GM18499 (cell line): ENCODE measurements at regions not wholly inside any gene's neighbourhood (a gene's known extent, or its start where the extent isn't known, plus 50 kb on each side); places are given as distances from the start of the nearest gene placed in this dataset.

Experiments
- ATAC-seq: cut with Tn5 transposase; IDR thresholded peaks from one replicate; pipeline ENCODE4 v1.9.1; 2021; ENCODE audit warnings: moderate number of reproducible peaks; ENCODE audit not compliant: insufficient read depth, unreplicated experiment

GRCh38 chr21:29228306-29228705, 70.4 kb upstream of the BACH1 start:
- no peak for ATAC-seq

- no peak for ATAC-seq
Observed at GRCh38 chr21:29230551-29231261, 68.0 kb upstream of the BACH1 start.

- no peak for ATAC-seq
Observed at GRCh38 chr21:29231756-29232529, 66.8 kb upstream of the BACH1 start.

GRCh38 chr21:29232530-29233255, 66.0 kb upstream of the BACH1 start:
- ATAC-seq: no peak

- no peak for ATAC-seq
Observed at GRCh38 chr21:29233256-29233546, 65.5 kb upstream of the BACH1 start.

- peak; percentile 44 for ATAC-seq
Observed at GRCh38 chr21:29233611-29234540, 64.8 kb upstream of the BACH1 start.

GRCh38 chr21:29235714-29236197, 63.0 kb upstream of the BACH1 start:
- peak; percentile 53 for ATAC-seq

- ATAC-seq: no peak
Observed at GRCh38 chr21:29236201-29236600, 62.5 kb upstream of the BACH1 start.

- no peak for ATAC-seq
Observed at GRCh38 chr21:29237110-29238052, 61.3 kb upstream of the BACH1 start.

GRCh38 chr21:29238053-29238966, 60.4 kb upstream of the BACH1 start:
- no peak for ATAC-seq

GRCh38 chr21:29238967-29239290, 59.8 kb upstream of the BACH1 start:
- ATAC-seq: no peak

GRCh38 chr21:29240136-29240535, 58.6 kb upstream of the BACH1 start:
- ATAC-seq: no peak

- no peak for ATAC-seq
Observed at GRCh38 chr21:29242201-29242600, 56.5 kb upstream of the BACH1 start.

- ATAC-seq: no peak
Observed at GRCh38 chr21:29243188-29243587, 55.5 kb upstream of the BACH1 start.

- ATAC-seq: peak; percentile 48
Observed at GRCh38 chr21:29245104-29245643, 53.5 kb upstream of the BACH1 start.

GRCh38 chr21:29245863-29246262, 52.9 kb upstream of the BACH1 start:
- no peak for ATAC-seq

GRCh38 chr21:29246614-29247013, 52.1 kb upstream of the BACH1 start:
- ATAC-seq: no peak

GRCh38 chr21:29248124-29248523, 50.6 kb upstream of the BACH1 start:
- ATAC-seq: no peak
